Epithelial cell of proximal tubule (primary cell): ENCODE measurements at regions not wholly inside any gene's neighbourhood (a gene's known extent, or its start where the extent isn't known, plus 50 kb on each side); places are given as distances from the start of the nearest gene placed in this dataset.
"Not testable (repeated sequence)": the region's sequence is repeated elsewhere in the genome, so short reads cannot be mapped to it uniquely, and the experiment has no call there.

ENCODE experiments used
- DNase-seq: peaks from one replicate; pipeline ENCODE4 v3.0.0-alpha.2; 2011; ENCODE audit warnings: low read depth
- H3K4me3 ChIP-seq: 2 replicates; pipeline ENCODE4 v1.5.1; 2011; ENCODE audit warnings: low read depth, mild to moderate bottlenecking, low read length
- CTCF ChIP-seq: conservative IDR thresholded peaks from 2 replicates; pipeline ENCODE4 v1.5.1; 2012; ENCODE audit warnings: low read depth, mild to moderate bottlenecking, low read length

GRCh38 chr1:192904438-192904895, 95.6 kb downstream of the RGS2 start:
- no peak for DNase-seq
- H3K4me3 ChIP-seq, result no peak overlapping the region
- TF ChIP-seq CTCF, result no peak

- DNase-seq, result no peak
Observed at GRCh38 chr1:192905049-192905448, 96.2 kb downstream of the RGS2 start.

GRCh38 chr1:192906334-192906733, 97.5 kb downstream of the RGS2 start:
- no peak for DNase-seq
- no peak for TF ChIP-seq CTCF

More at GRCh38 chr1:192905049-192905448, 96.2 kb downstream of the RGS2 start:
- H3K4me3 ChIP-seq, result no peak overlapping the region
- TF ChIP-seq CTCF, result no peak

GRCh38 chr1:192907545-192908243, 98.9 kb downstream of the RGS2 start:
- DNase-seq, result peak; percentile 46
- no peak overlapping the region for H3K4me3 ChIP-seq
- TF ChIP-seq CTCF, result no peak

More at GRCh38 chr1:192906334-192906733, 97.5 kb downstream of the RGS2 start:
- no peak overlapping the region for H3K4me3 ChIP-seq

- DNase-seq, H3K4me3 ChIP-seq: not testable (repeated sequence)
Observed at GRCh38 chr1:192911896-192912656, 103.2 kb downstream of the RGS2 start.

- H3K4me3 ChIP-seq, result no peak overlapping the region
- DNase-seq, result no peak
- no peak for TF ChIP-seq CTCF
Observed at GRCh38 chr1:192913683-192914082, 104.8 kb downstream of the RGS2 start.

- DNase-seq, result no peak
- H3K4me3 ChIP-seq, result no peak overlapping the region
- no peak for TF ChIP-seq CTCF
Observed at GRCh38 chr1:192914092-192914491, 105.3 kb downstream of the RGS2 start.
